ENCODE measurements at regions not wholly inside any gene's neighbourhood (a gene's known extent, or its start where the extent isn't known, plus 50 kb on each side); places are given as distances from the start of the nearest gene placed in this dataset.

- Mint-ChIP-seq H3K27me3 (no peaks in the 10 kb centered on the region), H3K4me3 (no peak overlapping the region), H3K36me3 (peaks cover 2% of the 10 kb centered on the region), H3K9me3 (peaks cover 7% of the 10 kb centered on the region), H3K4me1 (no peaks in the 10 kb centered on the region), H3K27ac (no peak overlapping the region)
- ATAC-seq (ENCODE audit: low read depth) (no peak), DNase-seq (ENCODE audit: low spot score in 2 of 2) (no peak)
Observed at GRCh38 chr2:219766658-219767057, 139.2 kb downstream of the SLC4A3 start.

DNA sequence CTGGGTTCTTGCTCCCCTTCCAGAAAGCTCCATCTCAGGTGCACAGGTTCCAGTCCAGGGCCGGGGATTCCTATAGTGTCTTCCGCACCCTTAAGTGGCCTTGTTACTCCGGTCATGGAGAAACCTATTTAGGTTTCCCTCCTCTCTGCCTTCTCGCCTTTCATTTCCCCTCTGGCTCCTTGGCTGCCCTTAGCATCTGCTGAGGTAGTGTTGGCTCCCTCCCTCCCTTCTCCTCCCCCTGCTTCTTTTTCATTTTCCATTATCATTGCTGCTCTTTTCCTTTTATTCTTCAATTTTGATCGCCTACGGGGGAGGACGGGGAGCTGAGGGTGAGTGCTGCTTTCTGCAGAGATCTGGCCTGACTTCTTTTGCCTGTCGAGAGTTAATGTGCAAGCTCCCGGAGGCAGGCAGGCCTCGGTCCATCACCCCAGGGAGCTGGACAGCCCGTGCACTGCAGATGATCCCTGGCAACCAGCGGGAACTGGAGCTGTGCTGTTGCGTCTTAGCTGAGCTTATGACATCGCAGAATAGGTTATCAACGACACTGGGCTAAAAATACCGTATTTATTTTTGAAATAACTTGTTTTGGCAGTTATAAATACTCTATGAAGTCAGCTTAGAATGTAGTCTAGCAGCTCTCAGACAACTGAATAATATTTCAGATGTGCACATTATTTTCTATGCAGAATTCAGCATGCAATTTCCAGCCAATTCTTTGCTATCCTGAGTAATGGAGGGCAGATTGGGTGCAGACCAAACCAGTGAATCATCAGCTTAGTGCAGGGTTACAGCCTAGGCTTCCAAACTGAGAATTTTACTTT is 141.9 kb downstream of the SLC4A3 start:
- ATAC-seq (ENCODE audit: low read depth) (no peak), DNase-seq (ENCODE audit: low spot score in 2 of 2) (no peak)
- H3K4me1 Mint-ChIP-seq = no peaks in the 10 kb centered on the region
- peaks cover 2% of the 10 kb centered on the region for H3K36me3 Mint-ChIP-seq
- H3K27me3 Mint-ChIP-seq = no peaks in the 10 kb centered on the region
- no peak overlapping the region for H3K27ac Mint-ChIP-seq
- no peak overlapping the region for H3K4me3 Mint-ChIP-seq
- H3K9me3 Mint-ChIP-seq = peaks cover 7% of the 10 kb centered on the region

DNA sequence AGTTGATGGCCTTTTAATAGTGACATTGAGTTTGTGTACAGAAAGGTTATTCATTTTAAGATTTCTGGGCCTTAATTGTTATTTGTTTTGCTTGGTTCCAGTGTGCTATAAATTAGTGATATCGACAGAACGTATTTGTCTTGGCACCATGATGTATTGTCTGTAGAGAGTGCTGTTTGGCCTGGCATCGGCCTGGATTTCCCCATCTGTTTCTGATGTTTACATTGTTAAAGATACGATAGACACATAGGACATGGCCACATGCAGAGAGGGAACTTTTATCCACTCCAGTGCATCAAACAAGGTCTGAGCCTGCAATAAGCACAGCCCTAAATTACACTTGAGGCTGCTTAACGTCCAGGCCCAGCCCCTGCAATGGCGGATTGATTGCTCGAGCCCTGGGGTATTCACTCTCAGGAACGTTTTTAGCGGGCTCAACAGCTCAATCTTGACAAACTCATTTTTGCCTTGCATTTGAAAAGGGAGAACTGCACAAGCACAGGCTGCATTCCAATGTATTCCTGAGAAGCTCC is 144.7 kb downstream of the SLC4A3 start:
- H3K9me3 Mint-ChIP-seq = peaks cover 3% of the 10 kb centered on the region
- no peak overlapping the region for H3K27ac Mint-ChIP-seq
- no peak for ATAC-seq (ENCODE audit: low read depth)
- H3K27me3 Mint-ChIP-seq = peaks cover 5% of the 10 kb centered on the region
- H3K4me3 Mint-ChIP-seq = no peak overlapping the region
- DNase-seq (ENCODE audit: low spot score in 2 of 2) = no peak
- H3K36me3 Mint-ChIP-seq = peaks cover 2% of the 10 kb centered on the region
- no peaks in the 10 kb centered on the region for H3K4me1 Mint-ChIP-seq

DNA sequence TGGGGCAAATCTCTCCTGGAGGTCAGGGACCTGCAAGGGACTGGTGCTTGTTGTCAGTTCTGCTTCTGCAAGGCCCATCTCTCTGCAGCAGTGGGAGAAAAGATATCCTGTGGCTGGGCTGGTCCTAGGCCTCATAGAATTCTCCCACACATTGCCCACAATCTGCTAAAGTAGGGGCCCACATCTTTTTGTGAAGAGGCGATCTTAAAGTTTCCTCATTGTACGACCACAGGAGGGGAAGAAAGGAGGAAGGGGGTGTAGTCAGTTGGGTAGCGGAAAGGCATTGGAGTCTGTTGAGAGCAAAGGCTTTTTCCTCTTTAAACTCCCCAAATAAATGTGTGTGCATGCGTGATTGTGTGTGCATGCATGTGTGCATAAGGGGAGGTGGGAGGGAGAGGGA is 145.3 kb downstream of the SLC4A3 start:
- ATAC-seq (ENCODE audit: low read depth) = no peak
- no peak for DNase-seq (ENCODE audit: low spot score in 2 of 2)
- Mint-ChIP-seq H3K4me3 (no peak overlapping the region), H3K27ac (no peak overlapping the region), H3K4me1 (no peaks in the 10 kb centered on the region), H3K27me3 (peaks cover 5% of the 10 kb centered on the region), H3K9me3 (peaks cover 3% of the 10 kb centered on the region), H3K36me3 (peaks cover 2% of the 10 kb centered on the region)

GRCh38 chr2:219775506-219775905 is 148.1 kb downstream of the SLC4A3 start:
- ATAC-seq (ENCODE audit: low read depth) = no peak
- Mint-ChIP-seq H3K36me3 (no peaks in the 10 kb centered on the region), H3K4me3 (no peak overlapping the region), H3K27me3 (peaks cover 8% of the 10 kb centered on the region), H3K9me3 (no peaks in the 10 kb centered on the region), H3K27ac (no peak overlapping the region), H3K4me1 (no peaks in the 10 kb centered on the region)
- DNase-seq (ENCODE audit: low spot score in 2 of 2) = no peak

- no peak for DNase-seq (ENCODE audit: low spot score in 2 of 2)
- Mint-ChIP-seq H3K27ac (no peak overlapping the region), H3K9me3 (no peaks in the 10 kb centered on the region), H3K4me1 (no peaks in the 10 kb centered on the region), H3K36me3 (no peaks in the 10 kb centered on the region), H3K4me3 (no peak overlapping the region), H3K27me3 (peaks cover 8% of the 10 kb centered on the region)
- no peak for ATAC-seq (ENCODE audit: low read depth)
Observed at GRCh38 chr2:219777388-219777787, 150.0 kb downstream of the SLC4A3 start.

GRCh38 chr2:219778189-219778588 is 150.8 kb downstream of the SLC4A3 start:
- ATAC-seq (ENCODE audit: low read depth) = no peak
- Mint-ChIP-seq H3K36me3 (no peaks in the 10 kb centered on the region), H3K27ac (no peak overlapping the region), H3K4me3 (no peak overlapping the region), H3K4me1 (no peaks in the 10 kb centered on the region), H3K9me3 (no peaks in the 10 kb centered on the region), H3K27me3 (peaks cover 11% of the 10 kb centered on the region)
- no peak for DNase-seq (ENCODE audit: low spot score in 2 of 2)

DNA sequence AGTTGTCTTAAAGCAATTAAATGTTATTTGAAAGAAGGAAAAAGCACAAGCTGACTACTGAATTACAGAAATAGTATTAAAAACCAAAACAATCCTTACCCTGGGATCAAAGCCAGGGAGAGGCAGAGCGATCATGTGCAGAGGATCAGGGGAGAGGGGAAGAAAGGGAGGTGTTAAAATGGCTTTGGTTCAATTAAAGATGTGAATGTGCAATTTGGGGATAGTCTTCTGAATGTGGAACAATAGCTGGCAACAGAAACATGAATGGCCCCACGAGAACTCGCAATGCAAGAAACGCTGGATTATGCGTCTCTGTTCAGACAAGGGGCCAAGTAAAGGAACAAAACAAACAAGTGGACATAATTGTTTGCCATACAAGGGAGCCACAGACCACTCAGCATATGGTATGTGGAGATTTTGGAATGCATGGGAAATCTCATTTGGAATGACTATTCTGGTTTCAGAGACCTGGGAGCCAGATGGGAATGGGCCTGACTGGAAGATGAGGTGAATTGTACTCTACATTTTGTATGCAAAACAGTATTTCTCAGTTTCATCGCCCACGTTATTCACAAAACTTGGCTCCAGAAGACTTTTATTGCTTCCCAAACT is 155.4 kb downstream of the SLC4A3 start:
- Mint-ChIP-seq H3K36me3 (no peaks in the 10 kb centered on the region), H3K9me3 (no peaks in the 10 kb centered on the region), H3K4me3 (no peak overlapping the region), H3K27me3 (peaks cover 6% of the 10 kb centered on the region), H3K27ac (no peak overlapping the region), H3K4me1 (no peaks in the 10 kb centered on the region)
- DNase-seq (ENCODE audit: low spot score in 2 of 2) (no peak), ATAC-seq (ENCODE audit: low read depth) (no peak)

- H3K4me3 Mint-ChIP-seq = no peak overlapping the region
- DNase-seq (ENCODE audit: low spot score in 2 of 2) = no peak
- no peaks in the 10 kb centered on the region for H3K4me1 Mint-ChIP-seq
- H3K9me3 Mint-ChIP-seq = no peaks in the 10 kb centered on the region
- no peak overlapping the region for H3K27ac Mint-ChIP-seq
- ATAC-seq (ENCODE audit: low read depth) = no peak
- peaks cover 3% of the 10 kb centered on the region for H3K27me3 Mint-ChIP-seq
- no peaks in the 10 kb centered on the region for H3K36me3 Mint-ChIP-seq
Observed at GRCh38 chr2:219783359-219783975, 156.0 kb downstream of the SLC4A3 start.

DNA sequence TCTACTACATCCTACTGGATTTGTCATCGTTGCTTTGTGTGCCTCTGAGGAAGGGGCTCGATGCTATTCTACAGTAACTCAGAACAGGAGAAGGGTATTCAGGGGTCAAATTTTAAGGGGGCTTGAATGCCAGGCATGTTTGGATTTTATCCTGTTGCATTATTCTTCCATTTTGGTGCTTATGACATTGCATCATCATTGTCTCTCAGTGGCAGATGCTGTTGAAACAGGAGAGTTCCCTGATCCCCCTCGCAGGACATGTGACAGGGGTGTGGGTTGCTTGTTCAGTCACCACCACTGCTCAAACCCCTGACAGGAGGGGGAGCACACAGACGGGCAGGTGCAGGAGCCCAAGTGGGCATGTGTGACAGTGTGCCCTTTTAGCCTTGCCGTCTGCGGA is 156.7 kb downstream of the SLC4A3 start:
- no peak overlapping the region for H3K27ac Mint-ChIP-seq
- no peaks in the 10 kb centered on the region for H3K36me3 Mint-ChIP-seq
- H3K4me1 Mint-ChIP-seq = no peaks in the 10 kb centered on the region
- no peak overlapping the region for H3K4me3 Mint-ChIP-seq
- peaks cover 3% of the 10 kb centered on the region for H3K27me3 Mint-ChIP-seq
- ATAC-seq (ENCODE audit: low read depth) = no peak
- no peak for DNase-seq (ENCODE audit: low spot score in 2 of 2)
- no peaks in the 10 kb centered on the region for H3K9me3 Mint-ChIP-seq

DNA sequence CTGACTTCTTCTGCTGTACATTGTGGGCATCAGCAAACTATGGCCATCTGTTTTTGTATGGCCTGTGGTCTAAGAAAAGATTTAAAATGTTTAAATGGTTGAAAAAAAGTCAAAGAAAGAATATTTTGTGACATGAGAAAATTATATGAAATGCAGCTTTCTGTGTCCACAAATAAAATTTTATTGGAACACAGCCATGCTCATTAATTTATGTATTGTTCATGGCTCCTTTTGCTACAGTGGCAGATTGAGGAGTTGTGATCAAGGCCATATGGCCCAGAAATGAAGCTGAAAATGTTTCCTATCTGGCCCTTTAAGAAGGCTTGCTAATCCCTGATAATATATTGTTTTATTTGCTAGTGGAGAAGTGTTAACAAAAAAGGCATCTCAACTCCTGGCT is 162.0 kb downstream of the SLC4A3 start:
- DNase-seq (ENCODE audit: low spot score in 2 of 2) (no peak), ATAC-seq (ENCODE audit: low read depth) (no peak)
- H3K4me3 Mint-ChIP-seq = no peak overlapping the region
- H3K4me1 Mint-ChIP-seq = no peaks in the 10 kb centered on the region
- H3K27me3 Mint-ChIP-seq = no peaks in the 10 kb centered on the region
- no peaks in the 10 kb centered on the region for H3K36me3 Mint-ChIP-seq
- H3K9me3 Mint-ChIP-seq = no peaks in the 10 kb centered on the region
- H3K27ac Mint-ChIP-seq = no peak overlapping the region

- Mint-ChIP-seq H3K9me3 (peaks cover 2% of the 10 kb centered on the region), H3K27me3 (no peaks in the 10 kb centered on the region), H3K36me3 (no peaks in the 10 kb centered on the region), H3K4me3 (no peak overlapping the region), H3K4me1 (no peaks in the 10 kb centered on the region), H3K27ac (no peak overlapping the region)
- ATAC-seq (ENCODE audit: low read depth) = no peak
- DNase-seq (ENCODE audit: low spot score in 2 of 2) = no peak
Observed at GRCh38 chr2:219792446-219792845, 165.0 kb downstream of the SLC4A3 start.

GRCh38 chr2:219798430-219798829 is 171.0 kb downstream of the SLC4A3 start:
- Mint-ChIP-seq H3K4me3 (no peak overlapping the region), H3K36me3 (no peaks in the 10 kb centered on the region), H3K27me3 (no peaks in the 10 kb centered on the region), H3K4me1 (no peaks in the 10 kb centered on the region), H3K27ac (no peak overlapping the region), H3K9me3 (peaks cover 9% of the 10 kb centered on the region)
- no peak for DNase-seq (ENCODE audit: low spot score in 2 of 2)
- ATAC-seq (ENCODE audit: low read depth) = no peak

DNA sequence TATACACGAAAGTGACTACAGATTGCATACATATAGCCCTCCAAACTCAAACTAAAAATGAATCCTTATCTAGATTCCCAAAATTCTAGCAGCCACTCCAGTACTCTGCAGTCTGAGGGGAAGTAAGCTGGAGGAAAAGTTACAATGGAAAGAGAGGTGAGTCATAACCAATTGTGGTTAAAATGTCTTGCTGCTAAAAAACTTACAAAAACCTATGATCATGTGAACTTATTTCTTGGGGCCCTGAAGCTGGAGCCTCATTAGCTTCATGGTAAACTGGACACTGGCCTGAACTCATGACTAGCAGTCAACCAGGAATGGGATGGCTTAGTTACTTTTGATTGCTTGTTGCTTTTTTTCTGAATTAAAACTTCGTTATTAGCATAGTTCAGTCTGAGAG is 175.9 kb downstream of the SLC4A3 start:
- H3K36me3 Mint-ChIP-seq = no peaks in the 10 kb centered on the region
- no peaks in the 10 kb centered on the region for H3K27me3 Mint-ChIP-seq
- DNase-seq (ENCODE audit: low spot score in 2 of 2) = no peak
- no peak overlapping the region for H3K27ac Mint-ChIP-seq
- peaks cover 15% of the 10 kb centered on the region for H3K9me3 Mint-ChIP-seq
- H3K4me3 Mint-ChIP-seq = no peak overlapping the region
- ATAC-seq (ENCODE audit: low read depth) = no peak
- no peaks in the 10 kb centered on the region for H3K4me1 Mint-ChIP-seq

All from memory B cell (primary cell).